ENCODE measurements at regions not wholly inside any gene's neighbourhood (a gene's known extent, or its start where the extent isn't known, plus 50 kb on each side); places are given as distances from the start of the nearest gene placed in this dataset.
"Not testable (repeated sequence)": the region's sequence is repeated elsewhere in the genome, so short reads cannot be mapped to it uniquely, and the experiment has no call there.

GRCh38 chr1:103274886-103275285 is 166.6 kb upstream of the COL11A1 start:
- Histone ChIP-seq H3K9me3 (ENCODE audit: control insufficient read depth, insufficient read depth, low read length) (no peaks in the 10 kb centered on the region; the same call in 1 of the 2 replicates), H3K27me3 (ENCODE audit: control insufficient read depth, insufficient read depth, low read length) (no peaks in the 10 kb centered on the region), H3K27ac (ENCODE audit: low read depth, low read length) (no peak overlapping the region), H3K4me3 (ENCODE audit: low read depth, low read length) (no peak overlapping the region)
- POLR2A ChIA-PET: no interaction called here
- CTCF ChIA-PET: no interaction called here
- TF ChIP-seq CTCF (IDR thresholded peaks at IDR 0.05; ENCODE audit: low read depth, low read length): no peak
- DNase-seq (ENCODE audit: low read depth, low spot score): no peak

- Histone ChIP-seq H3K27me3 (ENCODE audit: control insufficient read depth, insufficient read depth, low read length) (no peaks in the 10 kb centered on the region), H3K27ac (ENCODE audit: low read depth, low read length) (no peak overlapping the region), H3K9me3 (ENCODE audit: control insufficient read depth, insufficient read depth, low read length) (no peaks in the 10 kb centered on the region; the same call in 1 of the 2 replicates), H3K4me3 (ENCODE audit: low read depth, low read length) (no peak overlapping the region)
- no peak for DNase-seq (ENCODE audit: low read depth, low spot score)
- CTCF ChIA-PET: no interaction called here
- TF ChIP-seq CTCF (IDR thresholded peaks at IDR 0.05; ENCODE audit: low read depth, low read length): no peak
- POLR2A ChIA-PET: no interaction called here
These were observed 164.8 kb upstream of the COL11A1 start for GRCh38 chr1:103273106-103273505.

GRCh38 chr1:103271471-103271870 is 163.1 kb upstream of the COL11A1 start:
- H3K9me3 ChIP-seq (ENCODE audit: control insufficient read depth, insufficient read depth, low read length); POLR2A ChIA-PET; CTCF ChIA-PET; H3K4me3 ChIP-seq (ENCODE audit: low read depth, low read length); H3K27me3 ChIP-seq (ENCODE audit: control insufficient read depth, insufficient read depth, low read length): not testable (repeated sequence)
- peak overlapping the region; percentile 47 for H3K27ac ChIP-seq (ENCODE audit: low read depth, low read length)
- peak; percentile 41 for DNase-seq (ENCODE audit: low read depth, low spot score)

DNA sequence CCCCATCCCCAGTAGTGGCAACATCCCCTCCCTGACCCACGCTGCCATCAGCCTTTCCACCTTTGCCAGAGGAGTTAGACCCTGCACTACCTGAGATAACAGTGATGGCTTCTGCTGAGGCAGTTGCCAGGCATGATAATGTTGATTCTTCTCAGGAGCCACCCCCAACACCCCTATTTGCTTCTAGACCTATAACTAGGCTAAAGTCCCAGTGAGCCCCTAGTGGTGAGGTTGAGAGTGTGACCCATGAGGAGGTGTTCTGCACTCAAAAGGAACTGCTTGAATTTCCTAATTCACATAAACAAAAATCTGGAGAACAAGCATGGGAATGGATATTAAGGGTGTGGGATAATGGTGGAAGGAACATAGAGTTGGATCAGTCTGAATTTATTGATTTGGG is 159.6 kb upstream of the COL11A1 start:
- 0 out of 2 replicates have a peak, but pooled peaks have one; percentile 10 for TF ChIP-seq CTCF (IDR thresholded peaks at IDR 0.05; ENCODE audit: low read depth, low read length)
- no peak for DNase-seq (ENCODE audit: low read depth, low spot score)
- Histone ChIP-seq H3K4me3 (ENCODE audit: low read depth, low read length) (no peak overlapping the region), H3K27me3 (ENCODE audit: control insufficient read depth, insufficient read depth, low read length) (no peaks in the 10 kb centered on the region), H3K9me3 (ENCODE audit: control insufficient read depth, insufficient read depth, low read length) (no peaks in the 10 kb centered on the region; the same call in 1 of the 2 replicates), H3K27ac (ENCODE audit: low read depth, low read length) (no peak overlapping the region)
- ChIA-PET CTCF (no interaction called here), POLR2A (no interaction called here)

GRCh38 chr1:103267266-103267665 is 158.9 kb upstream of the COL11A1 start:
- no peak overlapping the region for H3K27ac ChIP-seq (ENCODE audit: low read depth, low read length)
- CTCF ChIA-PET: interaction anchor here (0.8 kb wide), 1 partner anchor 16 kb away, joined by 4 read pairs; no protein-coding TSS in a partner anchor
- no peak for TF ChIP-seq CTCF (IDR thresholded peaks at IDR 0.05; ENCODE audit: low read depth, low read length)
- no peak for DNase-seq (ENCODE audit: low read depth, low spot score)
- no peaks in the 10 kb centered on the region; the same call in 1 of the 2 replicates for H3K9me3 ChIP-seq (ENCODE audit: control insufficient read depth, insufficient read depth, low read length)
- H3K4me3 ChIP-seq (ENCODE audit: low read depth, low read length): no peak overlapping the region
- H3K27me3 ChIP-seq (ENCODE audit: control insufficient read depth, insufficient read depth, low read length): no peaks in the 10 kb centered on the region
- POLR2A ChIA-PET: no interaction called here

- Histone ChIP-seq H3K9me3 (ENCODE audit: control insufficient read depth, insufficient read depth, low read length) (no peaks in the 10 kb centered on the region), H3K27me3 (ENCODE audit: control insufficient read depth, insufficient read depth, low read length) (no peaks in the 10 kb centered on the region), H3K27ac (ENCODE audit: low read depth, low read length) (no peak overlapping the region), H3K4me3 (ENCODE audit: low read depth, low read length) (no peak overlapping the region)
- no peak for TF ChIP-seq CTCF (IDR thresholded peaks at IDR 0.05; ENCODE audit: low read depth, low read length)
- DNase-seq (ENCODE audit: low read depth, low spot score): no peak
- ChIA-PET POLR2A (no interaction called here), CTCF (no interaction called here)
These were observed 157.7 kb upstream of the COL11A1 start for GRCh38 chr1:103266036-103266435.

Data from AG04450 (cell line).